ENCODE measurements at regions not wholly inside any gene's neighbourhood (a gene's known extent, or its start where the extent isn't known, plus 50 kb on each side); places are given as distances from the start of the nearest gene placed in this dataset.

DNA sequence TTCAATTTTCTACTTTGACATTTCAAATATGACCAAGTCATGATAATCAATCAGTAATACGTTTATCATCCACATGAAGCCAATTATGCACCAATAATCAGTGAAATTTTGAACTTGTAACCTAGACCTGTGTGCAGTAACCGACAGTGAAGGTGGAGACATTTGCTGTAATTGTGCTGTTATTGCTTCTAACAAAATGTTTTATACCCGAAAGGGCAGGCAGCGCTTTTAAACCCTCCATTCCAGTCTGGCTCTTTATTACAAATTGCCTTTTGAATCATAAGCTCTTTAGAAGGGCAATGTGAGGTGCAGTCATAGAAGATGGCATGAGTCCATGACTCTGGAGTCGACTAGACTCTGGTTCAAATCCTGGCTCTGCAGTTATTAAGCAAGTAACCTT is 135.7 kb downstream of the GXYLT1 start:
- WGBS (ENCODE audit: insufficient coverage, low coverage, missing lambda C conversion rate): 1% methylated on average over 5 of the region's 5 CpGs
- Histone ChIP-seq H3K9ac (ENCODE audit: insufficient read depth in 1 of 2, low read depth in 2 of 2, low read length in 2 of 2) (no peak overlapping the region), H3K27ac (ENCODE audit: extremely low read depth, low read depth, low read length) (no peak overlapping the region), H3K79me2 (ENCODE audit: control insufficient read depth, insufficient read depth, low read length) (no peaks in the 10 kb centered on the region), H3K27me3 (ENCODE audit: control insufficient read depth in 2 of 2, insufficient read depth in 2 of 2, low read length in 2 of 2) (no peaks in the 10 kb centered on the region; a peak in 1 of 5 replicates), H3K36me3 (ENCODE audit: control insufficient read depth, insufficient read depth, low read length) (no peaks in the 10 kb centered on the region), H3K4me3 (no peak overlapping the region), H3K4me1 (replicated peaks in 1 of 2; ENCODE audit: control insufficient read depth in 2 of 2, insufficient read depth in 2 of 2, low read length in 2 of 2) (no peaks in the 10 kb centered on the region; a peak in 1 of 5 replicates), H3K9me3 (replicated peaks; ENCODE audit: control insufficient read depth, insufficient read depth, low read depth, low read length) (no peaks in the 10 kb centered on the region), H4K20me1 (replicated peaks; ENCODE audit: control insufficient read depth, insufficient read depth, low read length) (no peaks in the 10 kb centered on the region), H3K9me1 (ENCODE audit: control insufficient read depth, insufficient read depth, low read length) (no peaks in the 10 kb centered on the region), H3K4me2 (ENCODE audit: insufficient read depth, low read length) (no peak overlapping the region), H2AFZ (ENCODE audit: low read depth, low read length) (no peak overlapping the region)
- in situ Hi-C loops (cut with MboI) (loop anchor here (25.0 kb wide), 1 partner anchor 722 kb away; no protein-coding TSS in a partner anchor), intact Hi-C loops (cut with micrococcal nuclease) (no loop called here)
- BruUV-seq (replicated peaks): no TSS peak
- no peak for DNase-seq (ENCODE audit: extremely low read depth in 1 of 4, low spot score in 3 of 4)
- ChIA-PET POLR2A (no interaction called here), CTCF (ENCODE audit: low intra/inter-chr PET ratio) (no interaction called here)
- no peak for ATAC-seq
- FAIRE-seq: no peak
- TF ChIP-seq ATF7 (IDR thresholded peaks at IDR 0.05) (no peak), ETS2 (tag; IDR thresholded peaks at IDR 0.05; ENCODE audit: borderline replicate concordance, poor library complexity, severe bottlenecking) (no peak), POLR3A (IDR thresholded peaks at IDR 0.05; ENCODE audit: borderline replicate concordance, extremely low read depth, insufficient read depth, insufficient read length) (no peak), FOXA3 (CRISPR knock-in tag; conservative IDR thresholded peaks at IDR 0.05 in 1 of 2, IDR thresholded peaks at IDR 0.05 in 1 of 2) (no peak), GABPB1 (CRISPR knock-in tag; IDR thresholded peaks at IDR 0.05) (no peak), ARHGAP35 (IDR thresholded peaks at IDR 0.05; ENCODE audit: partially characterized antibody) (no peak), ZNF347 (CRISPR knock-in tag; IDR thresholded peaks at IDR 0.05; ENCODE audit: low read depth) (no peak)
- TF ChIP-seq, protein P1, sequence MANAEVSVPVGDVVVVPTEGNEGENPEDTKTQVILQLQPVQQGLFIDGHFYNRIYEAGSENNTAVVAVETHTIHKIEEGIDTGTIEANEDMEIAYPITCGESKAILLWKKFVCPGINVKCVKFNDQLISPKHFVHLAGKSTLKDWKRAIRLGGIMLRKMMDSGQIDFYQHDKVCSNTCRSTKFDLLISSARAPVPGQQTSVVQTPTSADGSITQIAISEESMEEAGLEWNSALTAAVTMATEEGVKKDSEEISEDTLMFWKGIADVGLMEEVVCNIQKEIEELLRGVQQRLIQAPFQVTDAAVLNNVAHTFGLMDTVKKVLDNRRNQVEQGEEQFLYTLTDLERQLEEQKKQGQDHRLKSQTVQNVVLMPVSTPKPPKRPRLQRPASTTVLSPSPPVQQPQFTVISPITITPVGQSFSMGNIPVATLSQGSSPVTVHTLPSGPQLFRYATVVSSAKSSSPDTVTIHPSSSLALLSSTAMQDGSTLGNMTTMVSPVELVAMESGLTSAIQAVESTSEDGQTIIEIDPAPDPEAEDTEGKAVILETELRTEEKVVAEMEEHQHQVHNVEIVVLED (CRISPR knock-in tag; IDR thresholded peaks at IDR 0.05): no peak
- TF ChIP-seq, protein P2, sequence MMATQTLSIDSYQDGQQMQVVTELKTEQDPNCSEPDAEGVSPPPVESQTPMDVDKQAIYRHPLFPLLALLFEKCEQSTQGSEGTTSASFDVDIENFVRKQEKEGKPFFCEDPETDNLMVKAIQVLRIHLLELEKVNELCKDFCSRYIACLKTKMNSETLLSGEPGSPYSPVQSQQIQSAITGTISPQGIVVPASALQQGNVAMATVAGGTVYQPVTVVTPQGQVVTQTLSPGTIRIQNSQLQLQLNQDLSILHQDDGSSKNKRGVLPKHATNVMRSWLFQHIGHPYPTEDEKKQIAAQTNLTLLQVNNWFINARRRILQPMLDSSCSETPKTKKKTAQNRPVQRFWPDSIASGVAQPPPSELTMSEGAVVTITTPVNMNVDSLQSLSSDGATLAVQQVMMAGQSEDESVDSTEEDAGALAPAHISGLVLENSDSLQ (IDR thresholded peaks at IDR 0.05): no peak

All from K562 (cell line).